GM13977 (cell line): ENCODE measurements at regions not wholly inside any gene's neighbourhood (a gene's known extent, or its start where the extent isn't known, plus 50 kb on each side); places are given as distances from the start of the nearest gene placed in this dataset.

Experiments
- DNase-seq: peaks from one replicate; pipeline ENCODE4 v3.0.0; 2012; ENCODE audit warnings: low spot score
- CTCF ChIP-seq: IDR thresholded peaks from 2 replicates; pipeline ENCODE4 v1.5.1; 2012; ENCODE audit warnings: mild to moderate bottlenecking, control low read depth; ENCODE audit not compliant: insufficient read depth; ENCODE audit errors: extremely low read depth, missing control alignments
- in situ Hi-C: fragments of 300-500 bp; cut with MboI; formaldehyde crosslinking; loops from one replicate; pipeline ENCODE4 v1.12.0; 2022; ENCODE audit warnings: low sequenced_read_pairs, low pct_unique_long_range_greater_than_20kb, mixed read lengths, inconsistent platforms; ENCODE audit not compliant: unreplicated experiment

GRCh38 chr13:108527844-108528243, 101.6 kb upstream of the MYO16 start:
- in situ Hi-C loops, result no loop called here
- no peak for TF ChIP-seq CTCF
- DNase-seq, result no peak

GRCh38 chr13:108528303-108528702, 101.1 kb upstream of the MYO16 start:
- DNase-seq, result no peak
- no peak for TF ChIP-seq CTCF
- in situ Hi-C loops, result no loop called here

GRCh38 chr13:108533842-108534241, 95.6 kb upstream of the MYO16 start:
- DNase-seq, result no peak
- TF ChIP-seq CTCF, result no peak
- in situ Hi-C loops, result no loop called here

- in situ Hi-C loops, result no loop called here
- no peak for DNase-seq
- TF ChIP-seq CTCF, result no peak
Measured at GRCh38 chr13:108534728-108535127, 94.7 kb upstream of the MYO16 start.

GRCh38 chr13:108549934-108550333, 79.5 kb upstream of the MYO16 start:
- no peak for DNase-seq
- in situ Hi-C loops, result no loop called here
- TF ChIP-seq CTCF, result no peak

GRCh38 chr13:108551674-108552073, 77.7 kb upstream of the MYO16 start:
- DNase-seq, result no peak
- TF ChIP-seq CTCF, result no peak
- in situ Hi-C loops, result no loop called here

- no peak for TF ChIP-seq CTCF
- in situ Hi-C loops, result no loop called here
- no peak for DNase-seq
Measured at GRCh38 chr13:108558489-108558888, 70.9 kb upstream of the MYO16 start.
